HEK293T (cell line): ENCODE measurements at regions not wholly inside any gene's neighbourhood (a gene's known extent, or its start where the extent isn't known, plus 50 kb on each side); places are given as distances from the start of the nearest gene placed in this dataset.

Experiments used
- FOXA1 ChIP-seq: fragments of 450-650 bp; IDR thresholded peaks from 2 replicates; pipeline ENCODE4 v1.6.1; 2016; ENCODE audit warnings: mild to moderate bottlenecking
- FOXM1 ChIP-seq: fragments of 450-650 bp; IDR thresholded peaks from 2 replicates; pipeline ENCODE4 v1.6.1; 2017; ENCODE audit warnings: mild to moderate bottlenecking, borderline replicate concordance
- LEF1 ChIP-seq: fragments of 450-650 bp; IDR thresholded peaks from 2 replicates; pipeline ENCODE4 v1.6.1; 2017; ENCODE audit warnings: mild to moderate bottlenecking, borderline replicate concordance
- PKNOX1 ChIP-seq: fragments of 450-650 bp; IDR thresholded peaks from 2 replicates; pipeline ENCODE4 v1.6.1; 2016
- SUZ12 ChIP-seq: fragments of 450-650 bp; IDR thresholded peaks from 2 replicates; pipeline ENCODE4 v1.6.1; 2016; ENCODE audit warnings: mild to moderate bottlenecking

GRCh38 chr14:35963209-35963608, 137.1 kb downstream of the BRMS1L start:
- TF ChIP-seq SUZ12 (no peak), FOXM1 (no peak), PKNOX1 (no peak), FOXA1 (no peak), LEF1 (no peak)
